Heart left ventricle (tissue), 16 donors: ENCODE measurements at regions not wholly inside any gene's neighbourhood (a gene's known extent, or its start where the extent isn't known, plus 50 kb on each side); places are given as distances from the start of the nearest gene placed in this dataset.
"Not testable (repeated sequence)": the region's sequence is repeated elsewhere in the genome, so short reads cannot be mapped to it uniquely, and the experiment has no call there.

Source experiments
- ATAC-seq, 4 donors: fragments of 200-7000 bp; cut with Tn5 transposase; one replicate each; pipeline ENCODE4 v1.9.1; 2020 to 2022; ENCODE audit warnings: moderate library complexity in 4 of 4, mild to moderate bottlenecking in 3 of 4, moderate number of reproducible peaks in 1 of 4
- DNase-seq, 5 donors: peaks; one replicate each; pipeline ENCODE4 v3.0.0-alpha.2; 2020
- H3K27ac ChIP-seq, 12 donors: fragments of 200-600 bp; sonication (generic) in 4 of 12; one replicate each; pipeline versions ENCODE4 v1.5.0 to v1.8.0; 2016 to 2022; ENCODE audit warnings: mild to moderate bottlenecking in 2 of 12
- H3K27me3 ChIP-seq, 9 donors: fragments of 200-600 bp; sonication (generic) in 2 of 9; one replicate each; pipeline versions ENCODE4 v1.5.1 to v1.8.0; 2016 to 2022; ENCODE audit warnings: mild to moderate bottlenecking in 3 of 9
- H3K36me3 ChIP-seq, 9 donors: fragments of 200-600 bp; sonication (generic) in 2 of 9; one replicate each; pipeline versions ENCODE4 v1.5.0 to v1.8.0; 2018 to 2022; ENCODE audit warnings: mild to moderate bottlenecking in 2 of 9
- H3K4me1 ChIP-seq, 12 donors: fragments of 200-600 bp; sonication (generic) in 4 of 12; one replicate each; pipeline versions ENCODE4 v1.5.0 to v1.8.0; 2016 to 2022; ENCODE audit warnings: mild to moderate bottlenecking in 3 of 12
- H3K4me3 ChIP-seq, 12 donors: fragments of 200-600 bp; sonication (generic) in 4 of 12; one replicate each; pipeline versions ENCODE4 v1.5.0 to v1.8.0; 2017 to 2022; ENCODE audit warnings: mild to moderate bottlenecking in 9 of 12, moderate library complexity in 4 of 12
- H3K9me3 ChIP-seq, 12 donors: fragments of 200-600 bp; sonication (generic) in 4 of 12; one replicate each; pipeline versions ENCODE4 v1.5.0 to v1.8.0; 2016 to 2022; ENCODE audit warnings: mild to moderate bottlenecking in 1 of 12
- POLR2A ChIP-seq, 2 donors: fragments of 450-650 bp; IDR thresholded peaks; one replicate each; pipeline ENCODE4 v1.6.1; 2017; ENCODE audit warnings: antibody characterized with exemption in 2 of 2, mild to moderate bottlenecking in 2 of 2, moderate library complexity in 2 of 2
- WGBS, 4 donors: extraction: QIAGEN DNeasy Blood & Tissue Kit in 2 of 4; methylation state at CpG; one replicate each; pipeline versions ENCODE4 v1.1.5 to v1.1.7; 2013 to 2018; 5-methylcytosine and 5-hydroxymethylcytosine counted together
- intact Hi-C, 10 donors: fragments of 100-400 bp; cut with DNase I; formaldehyde crosslinking; loops; one replicate each; pipeline versions ENCODE4 v1.11.1 to v1.14.2; 2022
- TF ChIP-seq, protein P1 (sequence below), 12 donors: fragments of 200-600 bp; sonication (generic) in 4 of 12; IDR thresholded peaks; one replicate each; pipeline versions ENCODE4 v1.5.0 to v1.8.0; 2018 to 2022; ENCODE audit warnings: antibody characterized with exemption in 12 of 12, mild to moderate bottlenecking in 5 of 12
- donor health status: ischemic (EF 13 %, LVEDD 7.1; RV severe dilation, severe dysfunction).
- donor health status: healthy with polysubstance abuse.
- donor health status: DM: no; HTN: yes; CAD: no.
- donor health status: DM: no; HTN: no; CAD: no.
- donor health status: ischemic (EF 25% LVEDD 6.9; RV normal size, moderate dysfunction).
- donor health status: ischemic (EF 25% LVEDD 5.7; RV mildly dilated, moderate dysfunction).
- donor health status: healthy.
- donor health status: DM: yes; HTN: yes; CAD: no.
- donor health status: ischemic (EF 35%, LVEDD 5.7; RV mildly dilated, moderate dysfunction).
- donor health status: nonischemic (EF 11% LVEDD 7.7; RV severe dilation, severe dysfunction).
- donor health status: DM: yes; HTN: yes; CAD: no.
- donor health status: PGD.
- donor health status: ischemic (EF 29% LVEDD 5.4; RV normal size, mild dysfunction).
- donor health status: nonischemic (EF 23%, LVEDD 6.1; RV moderate dilation, normal function).

DNA sequence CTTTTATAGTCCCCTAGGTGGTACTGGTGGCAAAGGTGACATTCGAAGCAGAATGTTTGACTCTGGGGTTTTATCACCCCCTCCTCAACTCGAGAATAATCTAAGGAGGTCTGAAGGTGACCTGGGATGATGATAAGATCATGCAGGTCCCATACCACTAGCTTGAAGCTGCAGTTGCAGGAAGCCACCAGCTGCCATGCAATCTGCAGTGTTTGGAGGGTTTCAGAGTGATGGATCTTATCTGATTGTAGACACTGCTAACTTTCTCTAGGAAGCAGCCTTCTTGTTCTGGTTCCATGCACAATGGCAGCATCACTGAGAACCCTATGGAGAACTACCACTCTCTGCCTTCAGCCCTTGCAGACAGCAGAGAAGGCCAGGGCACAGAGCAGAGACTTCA, 59.4 kb upstream of the LRPPRC start:
- TF ChIP-seq, protein P1, sequence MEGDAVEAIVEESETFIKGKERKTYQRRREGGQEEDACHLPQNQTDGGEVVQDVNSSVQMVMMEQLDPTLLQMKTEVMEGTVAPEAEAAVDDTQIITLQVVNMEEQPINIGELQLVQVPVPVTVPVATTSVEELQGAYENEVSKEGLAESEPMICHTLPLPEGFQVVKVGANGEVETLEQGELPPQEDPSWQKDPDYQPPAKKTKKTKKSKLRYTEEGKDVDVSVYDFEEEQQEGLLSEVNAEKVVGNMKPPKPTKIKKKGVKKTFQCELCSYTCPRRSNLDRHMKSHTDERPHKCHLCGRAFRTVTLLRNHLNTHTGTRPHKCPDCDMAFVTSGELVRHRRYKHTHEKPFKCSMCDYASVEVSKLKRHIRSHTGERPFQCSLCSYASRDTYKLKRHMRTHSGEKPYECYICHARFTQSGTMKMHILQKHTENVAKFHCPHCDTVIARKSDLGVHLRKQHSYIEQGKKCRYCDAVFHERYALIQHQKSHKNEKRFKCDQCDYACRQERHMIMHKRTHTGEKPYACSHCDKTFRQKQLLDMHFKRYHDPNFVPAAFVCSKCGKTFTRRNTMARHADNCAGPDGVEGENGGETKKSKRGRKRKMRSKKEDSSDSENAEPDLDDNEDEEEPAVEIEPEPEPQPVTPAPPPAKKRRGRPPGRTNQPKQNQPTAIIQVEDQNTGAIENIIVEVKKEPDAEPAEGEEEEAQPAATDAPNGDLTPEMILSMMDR (IDR thresholded peaks at IDR 0.05): no peak
- intact Hi-C loops: no loop called here
- no peaks in the 10 kb centered on the region for H3K4me1 ChIP-seq
- H3K27ac ChIP-seq: no peak overlapping the region
- DNase-seq (no peak), ATAC-seq (no peak)
- H3K36me3 ChIP-seq: no peaks in the 10 kb centered on the region
- no peaks in the 10 kb centered on the region for H3K27me3 ChIP-seq
- 39 to 48% (median 44%) methylated on average over 2 of the region's 2 CpGs for WGBS, 4 donors
- no peaks in the 10 kb centered on the region for H3K9me3 ChIP-seq
- H3K4me3 ChIP-seq: no peak overlapping the region

DNA sequence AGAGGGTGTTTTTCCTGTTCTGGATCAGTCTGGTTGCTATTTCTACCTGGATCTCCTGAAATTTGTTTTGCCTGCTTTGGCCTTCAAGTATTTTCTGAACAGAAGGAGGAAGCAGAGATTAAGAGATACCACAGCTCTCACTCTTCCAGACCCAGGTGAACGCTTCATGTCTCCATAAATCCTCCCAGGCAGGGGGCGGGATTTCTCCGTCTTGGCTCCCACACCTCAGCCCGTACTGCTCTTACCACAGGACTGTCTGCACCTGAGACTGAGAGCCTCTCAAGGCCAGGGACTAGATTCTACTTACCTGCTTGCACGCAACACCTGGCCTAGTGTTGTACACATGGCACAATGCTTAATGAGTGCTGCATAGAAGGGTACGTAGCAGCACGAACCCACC, 59.9 kb upstream of the LRPPRC start:
- TF ChIP-seq, protein P1 (IDR thresholded peaks at IDR 0.05): no peak
- TF ChIP-seq POLR2A (IDR thresholded peaks at IDR 0.05): no peak
- no peaks in the 10 kb centered on the region for H3K36me3 ChIP-seq
- no peak overlapping the region for H3K4me3 ChIP-seq
- no peaks in the 10 kb centered on the region for H3K27me3 ChIP-seq
- no peaks in the 10 kb centered on the region for H3K9me3 ChIP-seq
- ATAC-seq (no peak), DNase-seq (no peak)
- H3K27ac ChIP-seq: no peak overlapping the region
- WGBS, 4 donors: 88 to 94% (median 90%) methylated on average over 7 of the region's 7 CpGs
- no peaks in the 10 kb centered on the region for H3K4me1 ChIP-seq
- intact Hi-C loops: no loop called here

DNA sequence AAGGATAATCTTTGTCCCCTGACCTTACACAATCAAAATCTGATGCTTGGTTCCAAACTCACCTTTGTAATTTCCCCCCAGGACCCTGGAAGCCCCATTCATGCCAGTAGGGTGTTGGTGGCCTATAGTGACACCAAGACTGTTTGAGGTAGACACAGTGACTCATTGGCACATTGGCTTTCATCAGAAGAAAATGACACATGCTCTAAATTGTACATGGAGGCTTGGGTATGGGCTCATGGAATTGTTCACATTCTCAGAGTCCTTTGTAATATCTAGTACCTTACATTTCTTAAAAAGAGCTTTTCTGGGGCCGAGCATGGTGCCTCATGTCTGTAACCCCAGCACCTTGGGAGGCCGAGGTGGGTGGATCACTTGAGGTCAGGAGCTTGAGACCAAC, 61.2 kb upstream of the LRPPRC start:
- WGBS, 4 donors: 73 to 84% (median 79%) methylated on average over 2 of the region's 2 CpGs
- Histone ChIP-seq H3K27ac (no peak overlapping the region), H3K4me1 (no peaks in the 10 kb centered on the region), H3K4me3 (no peak overlapping the region), H3K36me3 (no peaks in the 10 kb centered on the region), H3K9me3 (no peaks in the 10 kb centered on the region), H3K27me3 (no peaks in the 10 kb centered on the region)
- ATAC-seq (no peak), DNase-seq (no peak)
- TF ChIP-seq POLR2A (IDR thresholded peaks at IDR 0.05): no peak
- TF ChIP-seq, protein P1 (IDR thresholded peaks at IDR 0.05): no peak
- intact Hi-C loops: no loop called here

DNA sequence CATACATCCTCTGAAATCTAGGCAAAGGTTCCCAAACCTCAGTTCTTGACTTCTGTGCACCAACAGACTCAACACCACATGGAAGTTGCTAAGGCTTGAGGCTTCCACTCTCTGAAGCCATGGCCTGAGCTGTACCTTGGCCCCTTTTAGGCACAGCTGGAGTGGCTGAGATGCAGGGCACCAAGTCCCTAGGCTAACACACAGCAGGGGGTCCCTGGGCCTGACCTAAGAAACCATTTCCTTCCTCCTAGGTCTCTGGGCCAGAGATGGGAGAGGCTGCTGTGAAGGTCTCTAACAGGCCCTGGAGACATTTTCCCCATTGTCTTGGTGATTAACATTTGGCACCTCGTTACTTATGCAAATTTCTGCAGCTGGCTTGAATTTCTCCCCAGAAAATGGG, 64.5 kb upstream of the LRPPRC start:
- DNase-seq, H3K27me3 ChIP-seq, H3K36me3 ChIP-seq, H3K4me1 ChIP-seq, H3K9me3 ChIP-seq, H3K4me3 ChIP-seq, H3K27ac ChIP-seq, intact Hi-C loops, ATAC-seq: not testable (repeated sequence)
- WGBS, 4 donors: 38 to 56% (median 54%) methylated on average over 1 of the region's 1 CpG

DNA sequence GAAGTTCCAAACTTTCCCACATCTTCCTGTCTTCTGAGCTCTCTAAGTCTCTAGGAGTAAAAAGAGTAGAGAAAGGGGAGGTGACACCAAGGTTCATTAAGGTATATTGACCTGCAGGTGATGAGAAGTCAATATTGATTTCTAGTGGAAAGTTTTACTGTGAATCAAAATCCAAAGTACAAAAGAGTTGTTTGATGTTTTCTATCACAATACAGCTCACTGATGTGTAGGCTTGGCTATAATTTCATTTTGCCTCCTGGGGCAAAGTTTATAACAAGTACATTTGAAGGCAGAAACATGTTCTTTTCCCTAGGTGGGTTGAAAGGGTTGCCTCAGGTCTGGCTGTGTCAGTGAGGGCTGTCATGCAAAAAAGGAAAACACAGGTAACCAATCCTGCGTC, 65.2 kb upstream of the LRPPRC start:
- ATAC-seq (no peak), DNase-seq (no peak)
- no peaks in the 10 kb centered on the region for H3K9me3 ChIP-seq
- 96 to 100% (median 97%) methylated on average over 1 of the region's 1 CpG for WGBS, 4 donors
- H3K27ac ChIP-seq: no peak overlapping the region
- H3K36me3 ChIP-seq: no peaks in the 10 kb centered on the region
- H3K27me3 ChIP-seq: no peaks in the 10 kb centered on the region
- intact Hi-C loops: no loop called here
- H3K4me3 ChIP-seq: no peak overlapping the region
- no peak for TF ChIP-seq POLR2A (IDR thresholded peaks at IDR 0.05)
- TF ChIP-seq, protein P1 (IDR thresholded peaks at IDR 0.05): no peak
- H3K4me1 ChIP-seq: no peaks in the 10 kb centered on the region
